Transverse colon (tissue), 4 donors: ENCODE measurements at regions not wholly inside any gene's neighbourhood (a gene's known extent, or its start where the extent isn't known, plus 50 kb on each side); places are given as distances from the start of the nearest gene placed in this dataset.
A peak's percentile ranks its signal among the peaks of the same experiment; 100 is the strongest.

ENCODE experiments used
- DNase-seq: peaks from one replicate; pipeline ENCODE4 v3.0.0-alpha.2; 2019
- H3K27ac ChIP-seq, 4 donors: fragments of 200-600 bp; sonication (generic); 2 replicates each; pipeline ENCODE4 v1.5.1; 2016 to 2018; ENCODE audit warnings: inconsistent platforms in 4 of 4
- H3K27me3 ChIP-seq: fragments of 200-600 bp; sonication (generic); 2 replicates; pipeline ENCODE4 v1.5.1; 2017; ENCODE audit warnings: inconsistent platforms
- H3K36me3 ChIP-seq, 4 donors: fragments of 200-600 bp; sonication (generic); 2 replicates each; pipeline ENCODE4 v1.5.1; 2017 to 2019; ENCODE audit warnings: inconsistent platforms in 4 of 4
- H3K4me1 ChIP-seq, 4 donors: fragments of 200-600 bp; sonication (generic); 2 replicates each; pipeline ENCODE4 v1.5.1; 2017 to 2020; ENCODE audit warnings: inconsistent platforms in 4 of 4
- H3K4me3 ChIP-seq, 4 donors: fragments of 200-600 bp; sonication (generic); 1 replicate in 1 of 4; 2 replicates in 3 of 4; pipeline versions ENCODE4 v1.5.1 to v1.6.1; 2017 to 2019; ENCODE audit warnings: inconsistent platforms in 4 of 4
- H3K9me3 ChIP-seq, 2 donors: fragments of 200-600 bp; sonication (generic); 2 replicates each; pipeline ENCODE4 v1.5.1; 2017 to 2019; ENCODE audit warnings: inconsistent platforms in 2 of 2
- CTCF ChIP-seq, 5 experiments: fragments of 200-600 bp in 3 of 5; fragments of 450-650 bp in 2 of 5; sonication (generic) in 3 of 5; IDR thresholded peaks; 1 replicate in 2 of 5; 2 replicates in 3 of 5; pipeline ENCODE4 v1.5.1; 2016 to 2017; ENCODE audit warnings: antibody characterized with exemption in 5 of 5, inconsistent platforms in 3 of 5, mild to moderate bottlenecking in 2 of 5, moderate library complexity in 1 of 5
- EP300 ChIP-seq: sonication (generic); formaldehyde crosslinking; IDR thresholded peaks from one replicate; pipeline ENCODE4 v1.6.1; 2017; ENCODE audit warnings: antibody characterized with exemption, low read depth
- POLR2A ChIP-seq: fragments of 450-650 bp; IDR thresholded peaks from one replicate; pipeline ENCODE4 v1.6.1; 2016; ENCODE audit warnings: antibody characterized with exemption, mild to moderate bottlenecking, moderate library complexity
- POLR2AphosphoS5 ChIP-seq, 3 donors: sonication (generic); formaldehyde crosslinking; IDR thresholded peaks; one replicate each; pipeline ENCODE4 v1.6.1; 2016; ENCODE audit warnings: antibody characterized with exemption in 3 of 3
- WGBS, 2 donors: methylation state at CpG; one replicate each; pipeline ENCODE4 v1.1.5; 2018; ENCODE audit warnings: low coverage in 1 of 2; 5-methylcytosine and 5-hydroxymethylcytosine counted together
- in situ Hi-C, 4 donors: fragments of 200-750 bp; cut with MboI; loops; one replicate each; pipeline versions ENCODE4 v1.15.0 to v1.15.1; 2017; ENCODE audit warnings: low sequenced_read_pairs in 3 of 4, low pct_ligation_motif_present in 1 of 4, low pct_unique_long_range_greater_than_20kb in 1 of 4
- intact Hi-C: fragments of 100-400 bp; cut with DNase I; formaldehyde crosslinking; loops from one replicate; pipeline ENCODE4 v1.15.1; 2023; ENCODE audit warnings: low total_unique reads

GRCh38 chr6:113699239-113699638 is 157.9 kb upstream of the MARCKS start:
- in situ Hi-C loops (no loop called here), intact Hi-C loops (no loop called here)
- no peak for DNase-seq
- TF ChIP-seq EP300 (no peak), POLR2A (no peak), POLR2AphosphoS5 (IDR thresholded peaks at IDR 0.05) (no peak), CTCF (IDR thresholded peaks at IDR 0.05) (no peak)
- no peaks in the 10 kb centered on the region for H3K36me3 ChIP-seq
- H3K9me3 ChIP-seq, result no peaks in the 10 kb centered on the region
- H3K4me1 ChIP-seq, result peaks cover 0 to 26% (median 5%) of the 10 kb centered on the region in 4 donors
- no peak overlapping the region for H3K27ac ChIP-seq
- no peak overlapping the region for H3K4me3 ChIP-seq
- no peaks in the 10 kb centered on the region for H3K27me3 ChIP-seq

GRCh38 chr6:113701552-113702254 is 155.4 kb upstream of the MARCKS start:
- DNase-seq, result no peak
- H3K4me1 ChIP-seq, result peaks cover 0 to 19% (median 3%) of the 10 kb centered on the region in 4 donors
- in situ Hi-C loops, result no loop called here
- H3K36me3 ChIP-seq, result no peaks in the 10 kb centered on the region
- intact Hi-C loops, result no loop called here
- 55% methylated on average over 3 to 4 of the region's 4 CpGs for WGBS, 2 donors
- no peak overlapping the region for H3K4me3 ChIP-seq
- no peak for TF ChIP-seq POLR2A
- TF ChIP-seq EP300, result no peak
- TF ChIP-seq POLR2AphosphoS5 (IDR thresholded peaks at IDR 0.05), result no peak
- TF ChIP-seq CTCF (IDR thresholded peaks at IDR 0.05), result no peak
- no peaks in the 10 kb centered on the region for H3K9me3 ChIP-seq
- peak overlapping the region; percentile 1 to 33 (median 18) for H3K27ac ChIP-seq
- no peaks in the 10 kb centered on the region for H3K27me3 ChIP-seq

- WGBS, 2 donors, result 86% methylated on average over 3 of the region's 3 CpGs; no CpG with 5 or more reads in 1 of the 2 donors
- TF ChIP-seq EP300 (no peak), POLR2A (no peak), CTCF (IDR thresholded peaks at IDR 0.05) (no peak), POLR2AphosphoS5 (IDR thresholded peaks at IDR 0.05) (no peak)
- Histone ChIP-seq H3K4me3 (no peak overlapping the region), H3K4me1 (peaks cover 0 to 41% (median 17%) of the 10 kb centered on the region in 4 donors), H3K36me3 (no peaks in the 10 kb centered on the region), H3K27ac (no peak overlapping the region), H3K27me3 (no peaks in the 10 kb centered on the region), H3K9me3 (no peaks in the 10 kb centered on the region)
- no peak for DNase-seq
- intact Hi-C loops, result no loop called here
- in situ Hi-C loops, result no loop called here
Measured at GRCh38 chr6:113707194-113707593, 150.0 kb upstream of the MARCKS start.

- Histone ChIP-seq H3K27ac (peak overlapping the region; percentile 61 to 82 (median 76)), H3K9me3 (no peaks in the 10 kb centered on the region), H3K4me1 (peaks cover 0 to 42% (median 20%) of the 10 kb centered on the region in 4 donors), H3K27me3 (no peaks in the 10 kb centered on the region), H3K36me3 (no peaks in the 10 kb centered on the region), H3K4me3 (no peak overlapping the region)
- WGBS, 2 donors, result 17 to 46% methylated on average over 4 to 6 of the region's 6 CpGs
- TF ChIP-seq CTCF (IDR thresholded peaks at IDR 0.05) (no peak), EP300 (no peak), POLR2A (no peak), POLR2AphosphoS5 (IDR thresholded peaks at IDR 0.05) (peak in 2 of 3 donors; percentile 18 to 33)
- intact Hi-C loops (no loop called here), in situ Hi-C loops (no loop called here)
- peak; percentile 63 for DNase-seq
Measured at GRCh38 chr6:113709936-113710509, 147.1 kb upstream of the MARCKS start.
